D721Med (cell line): ENCODE measurements at regions not wholly inside any gene's neighbourhood (a gene's known extent, or its start where the extent isn't known, plus 50 kb on each side); places are given as distances from the start of the nearest gene placed in this dataset.

Experiments used
- DNase-seq: peaks from one replicate; pipeline ENCODE4 v3.0.0; 2011; ENCODE audit warnings: low spot score; ENCODE audit not compliant: insufficient read length
- FAIRE-seq: peaks from 2 replicates; lab custom pipeline; 2011; peaks lifted over from hg19 to GRCh38; lab: Jason Lieb, UNC
- CTCF ChIP-seq: IDR thresholded peaks from 2 replicates; pipeline ENCODE4 v1.5.1; 2012; ENCODE audit warnings: mild to moderate bottlenecking, control low read depth; ENCODE audit not compliant: insufficient read depth; ENCODE audit errors: missing control alignments

GRCh38 chr4:181998398-181999295 lies 244.6 kb upstream of the TENM3 start:
- no peak for FAIRE-seq
- no peak for DNase-seq
- no peak for TF ChIP-seq CTCF

GRCh38 chr4:182000077-182000476 lies 243.1 kb upstream of the TENM3 start:
- no peak for TF ChIP-seq CTCF
- no peak for DNase-seq
- no peak for FAIRE-seq

GRCh38 chr4:182010876-182011275 lies 232.3 kb upstream of the TENM3 start:
- FAIRE-seq (no peak), DNase-seq (no peak)
- TF ChIP-seq CTCF, result no peak

GRCh38 chr4:182014164-182014563 lies 229.0 kb upstream of the TENM3 start:
- TF ChIP-seq CTCF, result no peak
- FAIRE-seq, result no peak

GRCh38 chr4:182015014-182015413 lies 228.2 kb upstream of the TENM3 start:
- DNase-seq (no peak), FAIRE-seq (no peak)
- TF ChIP-seq CTCF, result no peak

More at GRCh38 chr4:182014164-182014563, 229.0 kb upstream of the TENM3 start:
- DNase-seq, result no peak

- no peak for TF ChIP-seq CTCF
- no peak for DNase-seq
- FAIRE-seq, result no peak
Measured at GRCh38 chr4:182015893-182016292, 227.3 kb upstream of the TENM3 start.

- no peak for TF ChIP-seq CTCF
- FAIRE-seq (no peak), DNase-seq (no peak)
Measured at GRCh38 chr4:182017038-182017437, 226.2 kb upstream of the TENM3 start.
